WTC11 (cell line): ENCODE measurements at regions not wholly inside any gene's neighbourhood (a gene's known extent, or its start where the extent isn't known, plus 50 kb on each side); places are given as distances from the start of the nearest gene placed in this dataset.
A peak's percentile ranks its signal among the peaks of the same experiment; 100 is the strongest.

Experiments
- ATAC-seq: fragments of 200-7000 bp; cut with Tn5 transposase; 2 replicates; pipeline ENCODE4 v1.10.0; 2021; ENCODE audit warnings: mild to moderate bottlenecking, moderate library complexity
- CTCF ChIA-PET: fragments of 300-600 bp; sonication (Branson Sonifier 250); formaldehyde crosslinking; loops from one replicate; lab custom pipeline; 2021; ENCODE audit warnings: antibody characterized with exemption; lab: Charles Lee
- POLR2A ChIA-PET: fragments of 350-600 bp; sonication (Branson Sonifier 250); formaldehyde crosslinking; loops from one replicate; lab custom pipeline; 2021; ENCODE audit warnings: antibody characterized with exemption; lab: Charles Lee
- DNase-seq: peaks from one replicate; pipeline ENCODE4 v3.0.0; 2021; ENCODE audit warnings: low spot score
- H3K27ac Mint-ChIP-seq: 2 replicates; pipeline ENCODE4 v1.8.0; 2021; ENCODE audit warnings: mixed read lengths
- H3K27me3 Mint-ChIP-seq: 2 replicates; pipeline ENCODE4 v1.8.0; 2021; ENCODE audit warnings: low read depth, mild to moderate bottlenecking, moderate library complexity, mixed read lengths
- H3K36me3 Mint-ChIP-seq: 2 replicates; pipeline ENCODE4 v1.8.0; 2021; ENCODE audit warnings: mixed read lengths
- H3K4me1 Mint-ChIP-seq: 2 replicates; pipeline ENCODE4 v1.8.0; 2022; ENCODE audit warnings: mixed read lengths
- H3K4me3 Mint-ChIP-seq: 2 replicates; pipeline ENCODE4 v1.8.0; 2021; ENCODE audit warnings: mild to moderate bottlenecking, moderate library complexity, mixed read lengths
- H3K9me3 Mint-ChIP-seq: 2 replicates; pipeline ENCODE4 v1.8.0; 2021; ENCODE audit warnings: mixed read lengths
- CTCF ChIP-seq: fragments of 200-600 bp; IDR thresholded peaks from 2 replicates; pipeline ENCODE4 v1.8.0; 2022; ENCODE audit warnings: antibody characterized with exemption
- E2F1 ChIP-seq: sonication (generic); formaldehyde crosslinking; IDR thresholded peaks from 2 replicates; pipeline ENCODE4 v1.8.0; 2022; ENCODE audit warnings: mild to moderate bottlenecking, missing genetic modification reagents
- E2F5 ChIP-seq: sonication (generic); formaldehyde crosslinking; IDR thresholded peaks from 2 replicates; pipeline ENCODE4 v1.8.1; 2022; ENCODE audit warnings: mild to moderate bottlenecking, moderate library complexity, missing genetic modification reagents
- ELF4 ChIP-seq: sonication (generic); formaldehyde crosslinking; IDR thresholded peaks from 2 replicates; pipeline ENCODE4 v1.8.1; 2022; ENCODE audit warnings: low read depth, mild to moderate bottlenecking, moderate library complexity, missing genetic modification reagents
- ETV6 ChIP-seq: sonication (generic); formaldehyde crosslinking; IDR thresholded peaks from 2 replicates; pipeline ENCODE4 v1.8.1; 2022; ENCODE audit warnings: mild to moderate bottlenecking, missing genetic modification reagents
- FOXJ3 ChIP-seq: sonication (generic); formaldehyde crosslinking; IDR thresholded peaks from 2 replicates; pipeline ENCODE4 v1.9.0; 2021; ENCODE audit warnings: missing genetic modification reagents, mild to moderate bottlenecking, borderline replicate concordance
- FOXP4 ChIP-seq: sonication (generic); formaldehyde crosslinking; IDR thresholded peaks from 2 replicates; pipeline ENCODE4 v1.8.0; 2022; ENCODE audit warnings: mild to moderate bottlenecking, missing genetic modification reagents
- HMGA2 ChIP-seq: fragments of 250-450 bp; sonication (Bioruptor Pico); IDR thresholded peaks from 2 replicates; pipeline ENCODE4 v1.4.0; 2021; ENCODE audit warnings: mild to moderate bottlenecking, moderate library complexity
- NR1H2 ChIP-seq: sonication (generic); formaldehyde crosslinking; IDR thresholded peaks from 2 replicates; pipeline ENCODE4 v1.9.0; 2021; ENCODE audit warnings: mild to moderate bottlenecking, moderate library complexity, missing genetic modification reagents
- STAT6 ChIP-seq: sonication (generic); formaldehyde crosslinking; conservative IDR thresholded peaks from 2 replicates; pipeline ENCODE4 v1.8.1; 2023; ENCODE audit warnings: mild to moderate bottlenecking, low read depth, missing genetic modification reagents, moderate library complexity
- TP53 ChIP-seq: sonication (generic); formaldehyde crosslinking; IDR thresholded peaks from 2 replicates; pipeline ENCODE4 v1.8.1; 2023; ENCODE audit warnings: mild to moderate bottlenecking, missing genetic modification reagents
- ZMAT4 ChIP-seq: fragments of 250-450 bp; sonication (Bioruptor Pico); IDR thresholded peaks from 2 replicates; pipeline ENCODE4 v1.9.0; 2021; ENCODE audit warnings: mild to moderate bottlenecking
- ZNF121 ChIP-seq: sonication (generic); formaldehyde crosslinking; IDR thresholded peaks from 2 replicates; pipeline ENCODE4 v1.8.0; 2023; ENCODE audit warnings: missing genetic modification reagents
- ZNF232 ChIP-seq: sonication (generic); formaldehyde crosslinking; IDR thresholded peaks from 2 replicates; pipeline ENCODE4 v1.8.0; 2022; ENCODE audit warnings: mild to moderate bottlenecking, missing genetic modification reagents
- ZNF396 ChIP-seq: fragments of 250-450 bp; sonication (Bioruptor Pico); IDR thresholded peaks from 2 replicates; pipeline ENCODE4 v1.8.0; 2021; ENCODE audit warnings: mild to moderate bottlenecking, moderate library complexity, borderline replicate concordance
- ZNF423 ChIP-seq: fragments of 250-450 bp; sonication (Bioruptor Pico); IDR thresholded peaks from 2 replicates; pipeline ENCODE4 v2.1.2; 2022; ENCODE audit warnings: mild to moderate bottlenecking, moderate library complexity
- ZNF532 ChIP-seq: fragments of 250-450 bp; sonication (Bioruptor Pico); IDR thresholded peaks from 2 replicates; pipeline ENCODE4 v1.9.0; 2021; ENCODE audit warnings: mild to moderate bottlenecking, borderline replicate concordance

GRCh38 chr5:23216345-23216744 lies 291.1 kb upstream of the PRDM9 start:
- Mint-ChIP-seq H3K4me3 (no peak overlapping the region), H3K27ac (no peak overlapping the region), H3K36me3 (peaks cover 8% of the 10 kb centered on the region; the same call in 1 of the 2 replicates), H3K4me1 (peaks cover 11% of the 10 kb centered on the region), H3K9me3 (peaks cover 22% of the 10 kb centered on the region), H3K27me3 (no peaks in the 10 kb centered on the region)
- CTCF ChIA-PET = interaction anchor here (1.0 kb wide), 1 partner anchor 290 kb away, joined by 4 read pairs; no protein-coding TSS in a partner anchor
- DNase-seq = no peak
- POLR2A ChIA-PET = no interaction called here
- TF ChIP-seq FOXJ3 = no peak
- TF ChIP-seq, all 79 proteins: peak for 0
- ATAC-seq = no peak

GRCh38 chr5:23208959-23209431 lies 298.4 kb upstream of the PRDM9 start:
- ChIA-PET POLR2A (interaction anchor here (0.8 kb wide), 1 partner anchor 116 kb away, joined by 4 read pairs; no protein-coding TSS in a partner anchor), CTCF (interaction anchor here (0.6 to 1.7 kb wide), 24 partner anchors 9 to 604 kb away, joined by 3 to 11 read pairs (median 5); partner anchors contain the start of gene CDH12)
- TF ChIP-seq ZMAT4 (CRISPR knock-in tag) (no peak), NR1H2 (no peak), FOXP4 (CRISPR knock-in tag) (no peak), ETV6 (peak; percentile 39; the same call in 1 of the 2 replicates), E2F5 (no peak), ZNF396 (CRISPR knock-in tag) (no peak), E2F1 (CRISPR knock-in tag) (no peak), ZNF423 (peak; percentile 84), ZNF232 (CRISPR knock-in tag) (no peak), ELF4 (no peak), ZNF121 (CRISPR knock-in tag) (no peak), TP53 (CRISPR knock-in tag) (no peak), ZNF532 (CRISPR knock-in tag) (no peak), CTCF (peak; percentile 69), HMGA2 (CRISPR knock-in tag) (no peak), STAT6 (no peak)
- DNase-seq (peak; percentile 14), ATAC-seq (peak; percentile 95)
- Mint-ChIP-seq H3K4me3 (no peak overlapping the region), H3K27me3 (no peaks in the 10 kb centered on the region), H3K27ac (no peak overlapping the region), H3K9me3 (peaks cover 4% of the 10 kb centered on the region; the same call in 1 of the 2 replicates), H3K36me3 (0 out of 2 replicates have a peak, but pooled peaks cover 3% of the 10 kb centered on the region), H3K4me1 (peaks cover 16% of the 10 kb centered on the region)
